ENCODE measurements at regions not wholly inside any gene's neighbourhood (a gene's known extent, or its start where the extent isn't known, plus 50 kb on each side); places are given as distances from the start of the nearest gene placed in this dataset.

GRCh38 chr18:47542551-47542950 lies 291.1 kb upstream of the SKOR2 start:
- no peak overlapping the region for H3K27ac ChIP-seq
- no peaks in the 10 kb centered on the region for H3K9me3 ChIP-seq
- ATAC-seq (ENCODE audit: insufficient number of reproducible peaks, low FRiP score, low read depth): no peak
- DNase-seq (ENCODE audit: low spot score): no peak
- no peaks in the 10 kb centered on the region for H3K27me3 ChIP-seq (replicated peaks; ENCODE audit: insufficient read depth)
- no peak overlapping the region for H3K4me3 ChIP-seq
- H3K36me3 ChIP-seq: no peaks in the 10 kb centered on the region
- H3K4me1 ChIP-seq (ENCODE audit: control insufficient read depth in 1 of 2, low read depth in 2 of 2): no peaks in the 10 kb centered on the region
- no peak for TF ChIP-seq CTCF (IDR thresholded peaks at IDR 0.05)

GRCh38 chr18:47531717-47532116 lies 280.3 kb upstream of the SKOR2 start:
- TF ChIP-seq CTCF (IDR thresholded peaks at IDR 0.05): no peak
- DNase-seq (ENCODE audit: low spot score) (no peak), ATAC-seq (ENCODE audit: insufficient number of reproducible peaks, low FRiP score, low read depth) (no peak)
- H3K4me1 ChIP-seq (ENCODE audit: control insufficient read depth in 1 of 2, low read depth in 2 of 2): no peaks in the 10 kb centered on the region
- no peaks in the 10 kb centered on the region for H3K27me3 ChIP-seq (replicated peaks; ENCODE audit: insufficient read depth)
- no peaks in the 10 kb centered on the region for H3K9me3 ChIP-seq
- no peaks in the 10 kb centered on the region for H3K36me3 ChIP-seq
- H3K27ac ChIP-seq: no peak overlapping the region
- H3K4me3 ChIP-seq: no peak overlapping the region

GRCh38 chr18:47530695-47531094 lies 279.2 kb upstream of the SKOR2 start:
- Histone ChIP-seq H3K4me3 (no peak overlapping the region), H3K27me3 (replicated peaks; ENCODE audit: insufficient read depth) (no peaks in the 10 kb centered on the region), H3K36me3 (no peaks in the 10 kb centered on the region), H3K4me1 (ENCODE audit: control insufficient read depth in 1 of 2, low read depth in 2 of 2) (no peaks in the 10 kb centered on the region), H3K27ac (no peak overlapping the region), H3K9me3 (no peaks in the 10 kb centered on the region)
- no peak for TF ChIP-seq CTCF (IDR thresholded peaks at IDR 0.05)
- no peak for ATAC-seq (ENCODE audit: insufficient number of reproducible peaks, low FRiP score, low read depth)
- no peak for DNase-seq (ENCODE audit: low spot score)

- Histone ChIP-seq H3K27ac (no peak overlapping the region), H3K4me1 (ENCODE audit: control insufficient read depth in 1 of 2, low read depth in 2 of 2) (no peaks in the 10 kb centered on the region), H3K36me3 (no peaks in the 10 kb centered on the region), H3K9me3 (no peaks in the 10 kb centered on the region), H3K4me3 (no peak overlapping the region), H3K27me3 (replicated peaks; ENCODE audit: insufficient read depth) (no peaks in the 10 kb centered on the region)
- no peak for TF ChIP-seq CTCF (IDR thresholded peaks at IDR 0.05)
- ATAC-seq (ENCODE audit: insufficient number of reproducible peaks, low FRiP score, low read depth) (no peak), DNase-seq (ENCODE audit: low spot score) (no peak)
Measured at GRCh38 chr18:47528343-47528742, 276.9 kb upstream of the SKOR2 start.

- Histone ChIP-seq H3K9me3 (no peaks in the 10 kb centered on the region), H3K4me1 (ENCODE audit: control insufficient read depth in 1 of 2, low read depth in 2 of 2) (no peaks in the 10 kb centered on the region)
Measured at GRCh38 chr18:47526147-47526546, 274.7 kb upstream of the SKOR2 start.

More at GRCh38 chr18:47526147-47526546, 274.7 kb upstream of the SKOR2 start:
- no peak for DNase-seq (ENCODE audit: low spot score)
- Histone ChIP-seq H3K4me3 (no peak overlapping the region), H3K36me3 (no peaks in the 10 kb centered on the region), H3K27me3 (replicated peaks; ENCODE audit: insufficient read depth) (no peaks in the 10 kb centered on the region), H3K27ac (no peak overlapping the region)
- TF ChIP-seq CTCF (IDR thresholded peaks at IDR 0.05): no peak
- ATAC-seq (ENCODE audit: insufficient number of reproducible peaks, low FRiP score, low read depth): no peak

Data from thoracic aorta (tissue), 2 donors.